ENCODE measurements at regions not wholly inside any gene's neighbourhood (a gene's known extent, or its start where the extent isn't known, plus 50 kb on each side); places are given as distances from the start of the nearest gene placed in this dataset.

GRCh38 chr3:66800941-66801545, 197.1 kb upstream of the KBTBD8 start:
- Histone ChIP-seq H3K9me3 (ENCODE audit: control insufficient read depth in 4 of 4, low read length in 3 of 4) (no peaks in the 10 kb centered on the region), H3K36me3 (ENCODE audit: control insufficient read depth in 4 of 4, insufficient read depth in 3 of 4, low read depth in 1 of 4, low read length in 3 of 4) (no peaks in the 10 kb centered on the region), H3K4me1 (ENCODE audit: control insufficient read depth in 4 of 4, insufficient read depth in 4 of 4, low read length in 3 of 4) (no peaks in the 10 kb centered on the region), H3K4me3 (ENCODE audit: low read depth in 1 of 3, low read length in 3 of 3) (no peak overlapping the region), H3K27ac (ENCODE audit: low read depth in 1 of 2, low read length in 2 of 2) (no peak overlapping the region), H3K27me3 (ENCODE audit: control insufficient read depth in 4 of 4, insufficient read depth in 4 of 4, low read length in 3 of 4) (no peaks in the 10 kb centered on the region), H3K9ac (ENCODE audit: low read depth in 1 of 2, low read length in 2 of 2) (no peak overlapping the region)
- TF ChIP-seq HNF4G (IDR thresholded peaks at IDR 0.05) (no peak), MAX (IDR thresholded peaks at IDR 0.05) (no peak), FOXA1 (IDR thresholded peaks at IDR 0.05) (no peak), ZBTB33 (IDR thresholded peaks at IDR 0.05) (no peak), RAD21 (IDR thresholded peaks at IDR 0.05) (no peak), TAF1 (conservative IDR thresholded peaks at IDR 0.05) (no peak), YY1 (IDR thresholded peaks at IDR 0.05) (no peak), CTCF (IDR thresholded peaks at IDR 0.05; ENCODE audit: low read depth, low read length, missing input control) (no peak), HNF4A (conservative IDR thresholded peaks at IDR 0.05) (no peak), JUND (IDR thresholded peaks at IDR 0.05) (no peak), SP1 (IDR thresholded peaks at IDR 0.05) (no peak), ATF3 (IDR thresholded peaks at IDR 0.05) (no peak), RXRA (IDR thresholded peaks at IDR 0.05) (no peak), NR2F2 (IDR thresholded peaks at IDR 0.05) (no peak), EGR1 (IDR thresholded peaks at IDR 0.05; ENCODE audit: low read depth in 2 of 2) (no peak)
- no peak for DNase-seq (ENCODE audit: low spot score)
- WGBS: 96% methylated on average over 1 of the region's 1 CpG

- H3K9ac ChIP-seq (ENCODE audit: low read depth in 1 of 2, low read length in 2 of 2): no peak overlapping the region
- no peak overlapping the region for H3K4me3 ChIP-seq (ENCODE audit: low read depth in 1 of 3, low read length in 3 of 3)
- 62% methylated on average over 2 of the region's 2 CpGs for WGBS
- H3K27ac ChIP-seq (ENCODE audit: low read depth in 1 of 2, low read length in 2 of 2): no peak overlapping the region
- DNase-seq (ENCODE audit: low spot score): no peak
- H3K27me3 ChIP-seq (ENCODE audit: control insufficient read depth in 4 of 4, insufficient read depth in 4 of 4, low read length in 3 of 4): no peaks in the 10 kb centered on the region
- TF ChIP-seq JUND (IDR thresholded peaks at IDR 0.05) (no peak), RAD21 (IDR thresholded peaks at IDR 0.05) (peak in 1 of 2 donors; percentile 39)
- peaks cover 0 to under 1% (median under 1%) of the 10 kb centered on the region in 4 donors for H3K4me1 ChIP-seq (ENCODE audit: control insufficient read depth in 4 of 4, insufficient read depth in 4 of 4, low read length in 3 of 4)
- no peaks in the 10 kb centered on the region for H3K36me3 ChIP-seq (ENCODE audit: control insufficient read depth in 4 of 4, insufficient read depth in 3 of 4, low read depth in 1 of 4, low read length in 3 of 4)
- H3K9me3 ChIP-seq (ENCODE audit: control insufficient read depth in 4 of 4, low read length in 3 of 4): no peaks in the 10 kb centered on the region
These were observed 194.9 kb upstream of the KBTBD8 start for GRCh38 chr3:66803206-66803605.

Measured in liver (tissue), 8 donors.